Activated CD4-positive, alpha-beta T cell treated with anti-CD3 and anti-CD28 coated beads, Interleukin-2, amount 10 ng/mL, durations not matched to agents 7 days and 5 days (primary cell): ENCODE measurements at regions not wholly inside any gene's neighbourhood (a gene's known extent, or its start where the extent isn't known, plus 50 kb on each side); places are given as distances from the start of the nearest gene placed in this dataset.
"Not testable (repeated sequence)": the region's sequence is repeated elsewhere in the genome, so short reads cannot be mapped to it uniquely, and the experiment has no call there.

Experiments used
- CTCF ChIA-PET: fragments of 350-600 bp; sonication (Branson Sonifier 250); formaldehyde crosslinking; loops from one replicate; lab custom pipeline; 2021; ENCODE audit warnings: antibody characterized with exemption; lab: Charles Lee
- POLR2A ChIA-PET: fragments of 350-600 bp; sonication (Branson Sonifier 250); formaldehyde crosslinking; loops from one replicate; lab custom pipeline; 2021; ENCODE audit warnings: antibody characterized with exemption; lab: Charles Lee
- DNase-seq: peaks from one replicate; pipeline ENCODE4 v3.0.0-alpha.2; 2020
- H3K27ac Mint-ChIP-seq: one replicate; pipeline ENCODE4 v1.8.0; 2021; ENCODE audit warnings: mild to moderate bottlenecking, moderate library complexity, mixed read lengths
- H3K27me3 Mint-ChIP-seq: one replicate; pipeline ENCODE4 v1.8.0; 2021; ENCODE audit warnings: mixed read lengths
- H3K36me3 Mint-ChIP-seq: one replicate; pipeline ENCODE4 v1.8.0; 2021; ENCODE audit warnings: low read depth, mixed read lengths
- H3K4me1 Mint-ChIP-seq: one replicate; pipeline ENCODE4 v1.8.0; 2021; ENCODE audit warnings: mixed read lengths
- H3K4me3 Mint-ChIP-seq: one replicate; pipeline ENCODE4 v1.8.0; 2021; ENCODE audit warnings: mild to moderate bottlenecking, moderate library complexity, mixed read lengths
- H3K9me3 Mint-ChIP-seq: one replicate; pipeline ENCODE4 v1.8.0; 2021; ENCODE audit warnings: mixed read lengths

DNA sequence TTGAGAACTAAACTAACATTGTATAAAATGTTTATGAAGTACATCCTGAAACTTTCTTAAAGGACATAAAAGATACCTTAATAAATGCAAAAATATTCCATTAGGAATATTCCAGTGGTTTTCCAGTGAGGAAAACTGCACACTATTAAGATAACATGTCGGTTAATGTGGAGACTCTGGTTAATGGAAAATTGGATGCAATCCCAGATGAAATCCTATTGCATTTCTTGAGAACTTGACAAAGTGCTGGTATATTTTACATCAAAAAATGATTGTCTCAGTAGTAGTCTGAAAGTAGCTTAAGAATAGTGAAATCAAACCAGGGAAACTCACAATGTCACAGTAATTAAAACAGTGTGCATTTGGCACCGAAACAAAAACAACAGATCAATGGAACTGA, 202.5 kb upstream of the MON1B start:
- ChIA-PET CTCF (no interaction called here), POLR2A (no interaction called here)
- no peaks in the 10 kb centered on the region for H3K36me3 Mint-ChIP-seq

DNA sequence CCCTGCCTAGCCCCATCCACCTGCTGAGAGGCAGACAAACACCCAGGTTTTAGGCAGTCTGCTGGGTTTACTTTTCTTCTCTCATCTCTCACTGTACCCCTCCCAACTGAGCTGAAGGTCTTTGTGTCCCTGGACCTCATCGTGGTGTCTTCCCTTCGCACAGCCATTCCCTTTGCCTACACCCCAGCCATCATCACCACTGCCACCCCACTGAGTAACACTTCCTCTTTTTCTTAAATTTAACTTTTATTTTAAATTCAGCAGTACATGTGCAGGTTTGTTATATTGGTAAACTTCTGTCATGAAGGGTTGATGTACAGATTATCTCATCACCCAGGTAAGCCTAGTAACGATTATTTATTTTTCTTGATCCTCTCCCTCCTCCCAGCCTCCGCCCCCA, 188.3 kb upstream of the MON1B start:
- POLR2A ChIA-PET, result no interaction called here
- no peaks in the 10 kb centered on the region for H3K36me3 Mint-ChIP-seq
- no peaks in the 10 kb centered on the region for H3K4me1 Mint-ChIP-seq
- CTCF ChIA-PET, result no interaction called here
- H3K27ac Mint-ChIP-seq, result no peak overlapping the region
- no peaks in the 10 kb centered on the region for H3K9me3 Mint-ChIP-seq
- no peak overlapping the region for H3K4me3 Mint-ChIP-seq
- no peak for DNase-seq
- H3K27me3 Mint-ChIP-seq, result no peaks in the 10 kb centered on the region

More for the DNA sequence above, 202.5 kb upstream of the MON1B start:
- Mint-ChIP-seq H3K9me3 (no peaks in the 10 kb centered on the region), H3K27ac (no peak overlapping the region), H3K27me3 (no peaks in the 10 kb centered on the region), H3K4me1 (no peaks in the 10 kb centered on the region), H3K4me3 (no peak overlapping the region)
- DNase-seq, result no peak

DNA sequence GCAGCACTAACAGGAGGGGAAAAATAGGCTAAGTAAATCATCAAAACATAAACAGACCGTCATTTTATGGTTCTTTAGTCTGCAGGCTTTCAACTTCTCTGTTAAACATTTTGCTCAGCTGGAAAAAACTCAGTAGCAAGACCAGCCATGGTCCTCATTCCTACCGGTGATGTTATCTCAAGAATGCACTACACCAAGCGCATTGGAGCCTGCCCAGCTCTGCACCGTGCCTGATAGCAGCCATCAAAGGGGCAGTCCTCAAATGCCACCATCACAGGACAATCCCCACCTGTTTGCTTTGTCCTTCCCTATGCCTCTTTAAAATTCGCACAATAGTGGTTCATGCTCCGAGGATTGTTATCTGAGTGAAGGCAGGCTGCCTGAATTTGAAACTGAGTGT, 181.5 kb upstream of the MON1B start:
- H3K9me3 Mint-ChIP-seq, result peaks cover 3% of the 10 kb centered on the region
- no peak for DNase-seq
- H3K4me3 Mint-ChIP-seq, result no peak overlapping the region
- H3K27ac Mint-ChIP-seq, result no peak overlapping the region
- H3K4me1 Mint-ChIP-seq, result no peaks in the 10 kb centered on the region
- H3K27me3 Mint-ChIP-seq, result no peaks in the 10 kb centered on the region
- ChIA-PET CTCF (no interaction called here), POLR2A (no interaction called here)
- H3K36me3 Mint-ChIP-seq, result no peaks in the 10 kb centered on the region

DNA sequence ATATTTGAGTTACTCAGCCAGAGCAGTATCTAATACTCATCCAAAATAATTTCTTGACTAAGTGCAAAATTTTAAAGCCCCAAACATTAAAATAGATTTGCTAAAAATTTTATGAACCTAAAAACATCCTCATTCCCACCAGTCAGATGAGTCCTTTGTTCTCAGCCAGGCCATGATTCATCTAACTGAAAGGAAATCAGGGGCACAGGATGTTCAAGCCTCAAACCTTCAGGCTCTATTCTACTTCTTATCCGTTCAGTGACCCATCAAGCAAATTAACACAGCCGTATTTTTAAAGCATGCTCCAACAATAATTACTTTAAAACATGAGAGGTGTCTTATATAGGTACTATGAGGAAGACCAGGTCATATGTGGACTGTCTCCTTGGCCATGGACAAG, 176.5 kb upstream of the MON1B start:
- Mint-ChIP-seq H3K36me3 (no peaks in the 10 kb centered on the region), H3K4me3 (no peak overlapping the region), H3K9me3 (peaks cover 3% of the 10 kb centered on the region), H3K4me1 (no peaks in the 10 kb centered on the region), H3K27ac (no peak overlapping the region), H3K27me3 (no peaks in the 10 kb centered on the region)
- ChIA-PET POLR2A (no interaction called here), CTCF (no interaction called here)
- no peak for DNase-seq

DNA sequence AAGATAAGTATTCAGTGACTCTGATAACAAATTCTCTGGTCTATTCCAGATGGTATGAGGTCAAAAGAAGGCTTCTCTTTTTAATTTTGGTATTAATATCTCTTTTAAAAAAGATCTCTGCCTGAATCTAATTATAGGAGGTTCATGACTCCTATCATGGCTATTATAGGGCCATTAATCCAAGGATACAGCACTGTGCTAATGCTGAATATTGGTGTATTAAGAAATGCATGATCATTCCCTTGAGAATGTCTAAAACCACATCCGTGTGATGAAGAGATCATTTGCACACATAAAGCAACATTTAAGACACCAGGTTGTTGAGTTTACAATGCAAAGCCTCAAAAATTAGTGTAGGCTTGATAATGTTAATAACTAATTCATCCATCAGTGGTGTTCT, 160.4 kb upstream of the MON1B start:
- CTCF ChIA-PET, result no interaction called here
- no peaks in the 10 kb centered on the region for H3K36me3 Mint-ChIP-seq
- H3K4me1 Mint-ChIP-seq, result no peaks in the 10 kb centered on the region
- H3K4me3 Mint-ChIP-seq, result no peak overlapping the region
- H3K9me3 Mint-ChIP-seq, result no peaks in the 10 kb centered on the region
- POLR2A ChIA-PET, result no interaction called here
- no peaks in the 10 kb centered on the region for H3K27me3 Mint-ChIP-seq
- no peak for DNase-seq
- H3K27ac Mint-ChIP-seq, result no peak overlapping the region

DNA sequence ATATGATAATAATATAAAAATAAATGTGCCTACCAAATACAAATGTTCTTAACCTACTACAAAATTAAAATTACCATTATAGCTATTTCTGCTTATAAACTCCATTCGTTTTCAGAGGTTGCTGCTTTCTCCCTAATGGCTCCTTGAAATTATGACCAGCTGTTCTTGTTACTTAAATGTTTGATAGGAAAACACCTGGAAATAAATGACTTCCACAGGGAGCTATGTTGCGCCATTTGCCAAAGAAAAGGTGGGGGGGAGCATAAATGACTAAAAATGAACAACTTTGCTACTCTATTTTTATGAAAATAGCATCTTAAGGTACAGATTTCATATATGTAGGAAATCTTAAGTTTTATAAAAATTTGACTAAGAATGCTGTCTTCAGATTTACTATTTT, 157.5 kb upstream of the MON1B start:
- no peaks in the 10 kb centered on the region for H3K9me3 Mint-ChIP-seq
- ChIA-PET CTCF (no interaction called here), POLR2A (no interaction called here)
- no peak for DNase-seq
- no peaks in the 10 kb centered on the region for H3K36me3 Mint-ChIP-seq
- H3K27ac Mint-ChIP-seq, result no peak overlapping the region
- no peaks in the 10 kb centered on the region for H3K27me3 Mint-ChIP-seq
- H3K4me3 Mint-ChIP-seq, result no peak overlapping the region
- H3K4me1 Mint-ChIP-seq, result no peaks in the 10 kb centered on the region

DNA sequence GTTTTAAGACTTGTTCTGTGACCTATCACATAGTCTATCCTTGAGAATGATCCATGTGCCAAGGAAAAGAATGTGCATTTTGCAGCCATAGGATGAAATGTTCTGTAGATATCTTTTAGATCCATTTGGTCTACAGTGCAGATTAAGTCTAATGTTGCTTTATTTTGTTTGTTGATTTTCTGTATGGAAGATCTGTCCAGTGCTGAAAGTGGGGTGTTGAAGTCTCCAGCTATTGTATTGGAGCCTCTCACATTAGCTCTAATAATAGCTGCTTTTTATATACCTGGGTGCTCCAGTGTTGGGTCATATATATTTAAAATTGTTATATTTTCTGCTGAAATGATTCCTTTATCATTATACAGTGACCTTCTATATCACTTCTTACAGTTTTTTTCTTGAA, 155.6 kb upstream of the MON1B start:
- Mint-ChIP-seq H3K4me3 (no peak overlapping the region), H3K27me3 (no peaks in the 10 kb centered on the region), H3K9me3 (no peaks in the 10 kb centered on the region), H3K27ac (no peak overlapping the region), H3K36me3 (no peaks in the 10 kb centered on the region), H3K4me1 (no peaks in the 10 kb centered on the region)
- ChIA-PET CTCF (no interaction called here), POLR2A (no interaction called here)
- no peak for DNase-seq

DNA sequence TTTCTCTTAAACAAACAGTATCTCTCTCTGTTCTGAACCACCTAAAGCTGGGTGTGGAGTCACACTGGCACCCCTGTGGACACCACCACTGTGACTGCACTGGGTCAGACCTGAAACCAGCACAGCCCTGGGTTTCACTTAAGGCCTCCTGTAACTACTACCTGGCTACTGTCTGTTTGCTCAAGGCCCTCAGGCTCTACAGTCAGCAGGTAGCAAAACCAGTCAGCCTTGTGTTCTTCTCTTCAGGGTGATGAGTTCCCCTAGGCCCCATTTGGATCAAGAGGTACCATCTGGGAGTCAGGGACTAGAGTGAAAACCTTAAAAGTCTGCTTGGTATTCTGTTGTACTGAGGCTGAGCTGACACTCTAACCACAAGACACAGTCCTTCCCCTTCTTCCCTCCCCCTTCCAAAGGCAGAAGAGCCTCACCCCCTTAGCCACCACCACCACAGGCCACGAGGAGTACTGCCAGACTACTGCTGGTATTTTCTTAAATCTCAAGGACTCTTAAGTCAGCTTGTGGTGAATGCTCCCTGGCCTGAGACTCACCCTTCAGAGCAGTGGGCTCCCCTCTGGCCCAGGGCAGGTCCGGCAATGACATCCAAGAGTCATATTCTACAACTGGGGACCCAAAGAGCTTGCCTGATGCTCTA, 153.2 kb upstream of the MON1B start:
- Mint-ChIP-seq H3K27me3 (no peaks in the 10 kb centered on the region), H3K4me1 (no peaks in the 10 kb centered on the region), H3K4me3 (no peak overlapping the region), H3K36me3 (no peaks in the 10 kb centered on the region), H3K9me3 (no peaks in the 10 kb centered on the region), H3K27ac (no peak overlapping the region)
- no peak for DNase-seq
- ChIA-PET POLR2A (no interaction called here), CTCF (no interaction called here)

DNA sequence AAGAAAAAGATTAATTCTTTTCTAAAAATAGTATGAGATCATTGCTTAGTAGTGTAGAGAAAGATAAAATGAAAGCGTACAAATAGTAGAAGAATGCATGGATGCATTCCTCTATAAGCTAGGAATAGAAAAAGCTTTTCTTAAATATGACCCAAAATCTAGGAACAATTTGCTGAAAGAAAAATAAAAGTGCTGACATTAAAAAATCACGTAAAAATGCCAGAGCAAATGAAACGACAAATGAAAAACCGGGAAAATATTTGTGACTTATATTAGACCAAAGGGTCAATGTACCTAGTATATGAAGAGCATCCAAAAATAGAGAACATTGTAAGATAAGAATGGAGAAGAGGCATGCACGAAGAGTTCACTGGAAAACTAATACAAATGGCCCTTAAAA, 149.5 kb upstream of the MON1B start:
- no peaks in the 10 kb centered on the region for H3K36me3 Mint-ChIP-seq
- DNase-seq, result no peak
- no peaks in the 10 kb centered on the region for H3K9me3 Mint-ChIP-seq
- no peaks in the 10 kb centered on the region for H3K4me1 Mint-ChIP-seq
- ChIA-PET CTCF (no interaction called here), POLR2A (no interaction called here)
- H3K27me3 Mint-ChIP-seq, result no peaks in the 10 kb centered on the region
- H3K27ac Mint-ChIP-seq, result no peak overlapping the region
- H3K4me3 Mint-ChIP-seq, result no peak overlapping the region

DNA sequence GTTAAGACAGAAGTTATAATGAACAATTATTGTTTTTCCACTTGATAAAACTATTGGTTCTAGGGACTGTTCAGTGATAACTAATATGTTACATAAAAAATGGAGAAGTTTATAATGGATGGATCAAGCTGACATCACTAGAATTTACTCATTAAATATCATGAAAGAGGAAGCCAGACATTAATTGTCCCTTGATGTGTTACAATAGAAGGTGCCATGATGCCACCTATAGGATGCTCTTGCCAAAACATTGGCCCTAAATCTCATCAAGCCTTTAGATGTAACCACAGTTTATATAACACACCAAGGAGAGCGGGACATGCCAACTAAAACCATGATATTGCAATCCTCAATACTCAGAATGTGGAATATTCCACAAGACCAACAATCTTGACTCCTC, 147.9 kb upstream of the MON1B start:
- ChIA-PET CTCF (no interaction called here), POLR2A (no interaction called here)
- H3K27me3 Mint-ChIP-seq, result no peaks in the 10 kb centered on the region

DNA sequence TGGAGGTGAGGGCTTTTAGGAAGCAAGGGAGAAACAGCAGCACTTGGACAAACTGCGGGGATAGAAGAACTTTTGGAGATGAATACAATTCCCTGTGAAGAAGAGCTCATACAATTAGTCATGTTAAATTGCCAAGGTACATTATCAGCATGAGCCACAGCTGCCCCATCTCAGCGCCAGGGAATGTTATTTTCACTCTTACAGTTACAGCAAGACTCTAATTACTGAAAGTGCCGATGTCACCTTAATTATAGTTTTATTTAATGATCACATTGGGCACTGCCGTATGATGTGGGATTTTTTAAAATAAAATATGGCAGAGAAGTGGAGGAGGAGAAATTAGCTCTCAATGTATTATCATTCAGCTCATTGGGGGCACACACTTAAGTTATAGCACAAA, 144.8 kb upstream of the MON1B start:
- H3K27ac Mint-ChIP-seq, result no peak overlapping the region
- CTCF ChIA-PET, result no interaction called here

More for the DNA sequence above, 147.9 kb upstream of the MON1B start:
- no peaks in the 10 kb centered on the region for H3K4me1 Mint-ChIP-seq
- no peaks in the 10 kb centered on the region for H3K9me3 Mint-ChIP-seq
- no peak overlapping the region for H3K4me3 Mint-ChIP-seq
- no peaks in the 10 kb centered on the region for H3K36me3 Mint-ChIP-seq
- H3K27ac Mint-ChIP-seq, result no peak overlapping the region
- DNase-seq, result no peak

DNA sequence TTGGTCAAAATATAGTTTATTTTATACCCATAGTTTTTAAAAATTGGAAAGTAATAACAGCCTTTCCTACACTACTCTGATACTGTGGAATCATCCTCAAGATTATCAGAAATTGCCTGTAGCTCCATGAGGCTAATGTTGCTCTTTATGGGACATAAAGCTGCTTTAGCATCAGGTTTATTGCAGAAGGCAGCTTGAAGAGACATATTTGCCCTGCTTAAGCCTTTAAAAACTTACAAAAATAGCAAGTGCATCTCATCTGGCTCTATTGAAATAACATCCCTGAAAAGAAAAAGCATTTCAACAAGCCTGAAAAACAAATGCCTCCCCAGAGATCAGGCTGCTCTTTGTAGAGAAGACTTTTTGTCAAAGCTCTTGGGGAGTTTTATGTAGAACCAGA, 142.9 kb upstream of the MON1B start:
- ChIA-PET CTCF (no interaction called here), POLR2A (no interaction called here)
- no peaks in the 10 kb centered on the region for H3K9me3 Mint-ChIP-seq
- H3K27ac Mint-ChIP-seq, result no peak overlapping the region
- H3K4me3 Mint-ChIP-seq, result no peak overlapping the region
- no peak for DNase-seq
- H3K27me3 Mint-ChIP-seq, result no peaks in the 10 kb centered on the region
- H3K36me3 Mint-ChIP-seq, result no peaks in the 10 kb centered on the region
- H3K4me1 Mint-ChIP-seq, result no peaks in the 10 kb centered on the region

More for the DNA sequence above, 144.8 kb upstream of the MON1B start:
- Mint-ChIP-seq H3K36me3 (no peaks in the 10 kb centered on the region), H3K4me3 (no peak overlapping the region), H3K9me3 (no peaks in the 10 kb centered on the region), H3K4me1 (no peaks in the 10 kb centered on the region), H3K27me3 (no peaks in the 10 kb centered on the region)
- POLR2A ChIA-PET, result no interaction called here
- DNase-seq, result no peak

DNA sequence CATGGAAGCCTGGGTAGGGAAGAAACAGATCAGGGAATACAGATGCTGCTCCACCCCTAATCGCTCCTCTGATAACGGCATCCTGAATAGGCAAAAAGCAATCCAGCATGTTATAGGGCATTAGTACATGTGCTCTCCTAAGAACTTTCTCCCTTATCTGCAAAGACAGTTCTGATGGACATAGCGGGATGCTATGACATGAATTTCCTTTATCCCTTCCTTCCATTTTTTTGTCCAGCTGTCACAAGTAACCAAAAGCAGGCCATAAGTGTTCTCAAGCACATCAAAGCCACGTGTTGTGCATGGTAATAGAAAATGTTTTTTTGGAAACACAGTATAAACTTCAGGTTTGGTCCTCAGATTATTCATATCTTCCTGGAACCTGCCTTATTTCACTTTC, 141.4 kb upstream of the MON1B start:
- CTCF ChIA-PET, result no interaction called here
- H3K36me3 Mint-ChIP-seq, result no peaks in the 10 kb centered on the region

DNA sequence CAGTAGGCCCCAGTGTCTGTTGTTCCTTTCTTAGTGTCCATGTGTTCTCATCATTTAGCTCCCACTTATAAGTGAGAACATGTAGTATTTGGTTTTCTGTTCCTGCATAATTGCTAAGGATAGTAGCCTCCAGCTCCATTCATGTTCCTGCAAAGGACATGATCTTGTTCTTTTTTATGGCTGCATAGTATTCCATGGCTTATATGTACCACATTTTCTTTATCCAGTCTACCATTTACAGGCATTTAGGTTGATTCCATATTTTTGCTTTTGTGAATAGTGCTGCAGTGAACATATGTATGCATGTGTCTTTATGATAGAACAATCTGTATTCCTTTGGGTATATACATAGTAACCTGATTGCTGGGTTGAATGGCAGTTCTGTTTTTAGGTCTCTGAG, 134.4 kb upstream of the MON1B start:
- H3K4me1 Mint-ChIP-seq, H3K27me3 Mint-ChIP-seq: not testable (repeated sequence)

More for the DNA sequence above, 141.4 kb upstream of the MON1B start:
- no peak for DNase-seq
- POLR2A ChIA-PET, result no interaction called here
- H3K4me3 Mint-ChIP-seq, result no peak overlapping the region
- H3K4me1 Mint-ChIP-seq, result no peaks in the 10 kb centered on the region
- H3K27me3 Mint-ChIP-seq, result no peaks in the 10 kb centered on the region
- no peaks in the 10 kb centered on the region for H3K9me3 Mint-ChIP-seq
- H3K27ac Mint-ChIP-seq, result no peak overlapping the region

More for the DNA sequence above, 134.4 kb upstream of the MON1B start:
- H3K9me3 Mint-ChIP-seq, POLR2A ChIA-PET, H3K36me3 Mint-ChIP-seq, H3K27ac Mint-ChIP-seq, DNase-seq, CTCF ChIA-PET, H3K4me3 Mint-ChIP-seq: not testable (repeated sequence)
